ENCODE measurements at regions not wholly inside any gene's neighbourhood (a gene's known extent, or its start where the extent isn't known, plus 50 kb on each side); places are given as distances from the start of the nearest gene placed in this dataset.

DNA sequence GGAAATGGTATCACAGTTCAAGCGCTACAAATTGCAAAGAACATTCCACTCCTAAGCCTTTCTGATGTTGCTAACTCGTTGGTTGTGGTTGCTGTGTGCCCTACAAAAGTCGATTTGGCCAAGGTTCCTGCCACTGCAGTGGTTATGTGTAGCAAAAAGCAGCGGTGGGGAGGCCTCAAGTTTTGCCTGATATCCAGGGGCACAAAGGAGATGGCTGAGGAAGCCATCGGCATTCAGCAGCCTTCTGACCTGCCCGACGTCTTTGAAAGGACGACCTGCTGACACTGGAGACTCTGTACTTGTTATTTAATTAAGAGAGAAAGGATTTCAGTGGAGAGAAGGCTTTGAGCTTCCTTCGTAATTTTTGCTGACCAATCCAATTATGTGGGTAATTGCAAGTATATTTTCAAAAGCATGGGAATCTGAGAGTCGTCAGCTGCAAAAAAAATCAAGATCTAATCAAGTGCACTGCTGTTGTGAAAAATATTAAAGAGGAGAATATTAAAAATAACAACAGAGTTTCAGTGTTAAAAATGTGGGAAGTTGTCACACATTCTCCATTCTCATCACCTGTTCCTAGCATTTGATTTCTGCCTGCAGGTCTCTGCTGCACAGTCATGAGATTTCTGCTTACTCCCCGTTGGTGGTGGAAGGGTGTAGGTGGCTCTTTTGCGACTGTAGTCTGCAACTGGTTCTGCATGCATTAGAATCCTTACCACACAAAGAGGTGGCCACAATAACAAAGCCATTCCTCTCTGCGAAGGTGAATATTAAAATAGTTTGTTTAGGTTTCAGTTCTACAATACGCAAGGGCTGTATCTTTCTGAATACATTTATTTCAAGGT is 319.2 kb downstream of the IRX2 start:
- TF ChIP-seq, protein P1, sequence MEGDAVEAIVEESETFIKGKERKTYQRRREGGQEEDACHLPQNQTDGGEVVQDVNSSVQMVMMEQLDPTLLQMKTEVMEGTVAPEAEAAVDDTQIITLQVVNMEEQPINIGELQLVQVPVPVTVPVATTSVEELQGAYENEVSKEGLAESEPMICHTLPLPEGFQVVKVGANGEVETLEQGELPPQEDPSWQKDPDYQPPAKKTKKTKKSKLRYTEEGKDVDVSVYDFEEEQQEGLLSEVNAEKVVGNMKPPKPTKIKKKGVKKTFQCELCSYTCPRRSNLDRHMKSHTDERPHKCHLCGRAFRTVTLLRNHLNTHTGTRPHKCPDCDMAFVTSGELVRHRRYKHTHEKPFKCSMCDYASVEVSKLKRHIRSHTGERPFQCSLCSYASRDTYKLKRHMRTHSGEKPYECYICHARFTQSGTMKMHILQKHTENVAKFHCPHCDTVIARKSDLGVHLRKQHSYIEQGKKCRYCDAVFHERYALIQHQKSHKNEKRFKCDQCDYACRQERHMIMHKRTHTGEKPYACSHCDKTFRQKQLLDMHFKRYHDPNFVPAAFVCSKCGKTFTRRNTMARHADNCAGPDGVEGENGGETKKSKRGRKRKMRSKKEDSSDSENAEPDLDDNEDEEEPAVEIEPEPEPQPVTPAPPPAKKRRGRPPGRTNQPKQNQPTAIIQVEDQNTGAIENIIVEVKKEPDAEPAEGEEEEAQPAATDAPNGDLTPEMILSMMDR (conservative IDR thresholded peaks at IDR 0.05; ENCODE audit: low read depth in 2 of 2) = no peak
- TF ChIP-seq EZH2phosphoT487 (IDR thresholded peaks at IDR 0.05; ENCODE audit: unreplicated experiment) (no peak), POLR2AphosphoS5 (IDR thresholded peaks at IDR 0.05; ENCODE audit: low read depth) (no peak), EZH2 (IDR thresholded peaks at IDR 0.05; ENCODE audit: low read depth, unreplicated experiment) (no peak), CREB1 (CRISPR knock-in tag; IDR thresholded peaks at IDR 0.05; ENCODE audit: low read depth) (no peak), JUNB (IDR thresholded peaks at IDR 0.05; ENCODE audit: unreplicated experiment) (no peak), ZNF331 (CRISPR knock-in tag; IDR thresholded peaks at IDR 0.05; ENCODE audit: low read depth) (no peak), STAT1 (IDR thresholded peaks at IDR 0.05; ENCODE audit: unreplicated experiment) (no peak)
- TF ChIP-seq, protein P2, sequence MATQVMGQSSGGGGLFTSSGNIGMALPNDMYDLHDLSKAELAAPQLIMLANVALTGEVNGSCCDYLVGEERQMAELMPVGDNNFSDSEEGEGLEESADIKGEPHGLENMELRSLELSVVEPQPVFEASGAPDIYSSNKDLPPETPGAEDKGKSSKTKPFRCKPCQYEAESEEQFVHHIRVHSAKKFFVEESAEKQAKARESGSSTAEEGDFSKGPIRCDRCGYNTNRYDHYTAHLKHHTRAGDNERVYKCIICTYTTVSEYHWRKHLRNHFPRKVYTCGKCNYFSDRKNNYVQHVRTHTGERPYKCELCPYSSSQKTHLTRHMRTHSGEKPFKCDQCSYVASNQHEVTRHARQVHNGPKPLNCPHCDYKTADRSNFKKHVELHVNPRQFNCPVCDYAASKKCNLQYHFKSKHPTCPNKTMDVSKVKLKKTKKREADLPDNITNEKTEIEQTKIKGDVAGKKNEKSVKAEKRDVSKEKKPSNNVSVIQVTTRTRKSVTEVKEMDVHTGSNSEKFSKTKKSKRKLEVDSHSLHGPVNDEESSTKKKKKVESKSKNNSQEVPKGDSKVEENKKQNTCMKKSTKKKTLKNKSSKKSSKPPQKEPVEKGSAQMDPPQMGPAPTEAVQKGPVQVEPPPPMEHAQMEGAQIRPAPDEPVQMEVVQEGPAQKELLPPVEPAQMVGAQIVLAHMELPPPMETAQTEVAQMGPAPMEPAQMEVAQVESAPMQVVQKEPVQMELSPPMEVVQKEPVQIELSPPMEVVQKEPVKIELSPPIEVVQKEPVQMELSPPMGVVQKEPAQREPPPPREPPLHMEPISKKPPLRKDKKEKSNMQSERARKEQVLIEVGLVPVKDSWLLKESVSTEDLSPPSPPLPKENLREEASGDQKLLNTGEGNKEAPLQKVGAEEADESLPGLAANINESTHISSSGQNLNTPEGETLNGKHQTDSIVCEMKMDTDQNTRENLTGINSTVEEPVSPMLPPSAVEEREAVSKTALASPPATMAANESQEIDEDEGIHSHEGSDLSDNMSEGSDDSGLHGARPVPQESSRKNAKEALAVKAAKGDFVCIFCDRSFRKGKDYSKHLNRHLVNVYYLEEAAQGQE (IDR thresholded peaks at IDR 0.05; ENCODE audit: unreplicated experiment) = no peak
- TF ChIP-seq, protein P3, sequence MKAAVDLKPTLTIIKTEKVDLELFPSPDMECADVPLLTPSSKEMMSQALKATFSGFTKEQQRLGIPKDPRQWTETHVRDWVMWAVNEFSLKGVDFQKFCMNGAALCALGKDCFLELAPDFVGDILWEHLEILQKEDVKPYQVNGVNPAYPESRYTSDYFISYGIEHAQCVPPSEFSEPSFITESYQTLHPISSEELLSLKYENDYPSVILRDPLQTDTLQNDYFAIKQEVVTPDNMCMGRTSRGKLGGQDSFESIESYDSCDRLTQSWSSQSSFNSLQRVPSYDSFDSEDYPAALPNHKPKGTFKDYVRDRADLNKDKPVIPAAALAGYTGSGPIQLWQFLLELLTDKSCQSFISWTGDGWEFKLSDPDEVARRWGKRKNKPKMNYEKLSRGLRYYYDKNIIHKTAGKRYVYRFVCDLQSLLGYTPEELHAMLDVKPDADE (IDR thresholded peaks at IDR 0.05) = no peak
- TF ChIP-seq, protein P4, sequence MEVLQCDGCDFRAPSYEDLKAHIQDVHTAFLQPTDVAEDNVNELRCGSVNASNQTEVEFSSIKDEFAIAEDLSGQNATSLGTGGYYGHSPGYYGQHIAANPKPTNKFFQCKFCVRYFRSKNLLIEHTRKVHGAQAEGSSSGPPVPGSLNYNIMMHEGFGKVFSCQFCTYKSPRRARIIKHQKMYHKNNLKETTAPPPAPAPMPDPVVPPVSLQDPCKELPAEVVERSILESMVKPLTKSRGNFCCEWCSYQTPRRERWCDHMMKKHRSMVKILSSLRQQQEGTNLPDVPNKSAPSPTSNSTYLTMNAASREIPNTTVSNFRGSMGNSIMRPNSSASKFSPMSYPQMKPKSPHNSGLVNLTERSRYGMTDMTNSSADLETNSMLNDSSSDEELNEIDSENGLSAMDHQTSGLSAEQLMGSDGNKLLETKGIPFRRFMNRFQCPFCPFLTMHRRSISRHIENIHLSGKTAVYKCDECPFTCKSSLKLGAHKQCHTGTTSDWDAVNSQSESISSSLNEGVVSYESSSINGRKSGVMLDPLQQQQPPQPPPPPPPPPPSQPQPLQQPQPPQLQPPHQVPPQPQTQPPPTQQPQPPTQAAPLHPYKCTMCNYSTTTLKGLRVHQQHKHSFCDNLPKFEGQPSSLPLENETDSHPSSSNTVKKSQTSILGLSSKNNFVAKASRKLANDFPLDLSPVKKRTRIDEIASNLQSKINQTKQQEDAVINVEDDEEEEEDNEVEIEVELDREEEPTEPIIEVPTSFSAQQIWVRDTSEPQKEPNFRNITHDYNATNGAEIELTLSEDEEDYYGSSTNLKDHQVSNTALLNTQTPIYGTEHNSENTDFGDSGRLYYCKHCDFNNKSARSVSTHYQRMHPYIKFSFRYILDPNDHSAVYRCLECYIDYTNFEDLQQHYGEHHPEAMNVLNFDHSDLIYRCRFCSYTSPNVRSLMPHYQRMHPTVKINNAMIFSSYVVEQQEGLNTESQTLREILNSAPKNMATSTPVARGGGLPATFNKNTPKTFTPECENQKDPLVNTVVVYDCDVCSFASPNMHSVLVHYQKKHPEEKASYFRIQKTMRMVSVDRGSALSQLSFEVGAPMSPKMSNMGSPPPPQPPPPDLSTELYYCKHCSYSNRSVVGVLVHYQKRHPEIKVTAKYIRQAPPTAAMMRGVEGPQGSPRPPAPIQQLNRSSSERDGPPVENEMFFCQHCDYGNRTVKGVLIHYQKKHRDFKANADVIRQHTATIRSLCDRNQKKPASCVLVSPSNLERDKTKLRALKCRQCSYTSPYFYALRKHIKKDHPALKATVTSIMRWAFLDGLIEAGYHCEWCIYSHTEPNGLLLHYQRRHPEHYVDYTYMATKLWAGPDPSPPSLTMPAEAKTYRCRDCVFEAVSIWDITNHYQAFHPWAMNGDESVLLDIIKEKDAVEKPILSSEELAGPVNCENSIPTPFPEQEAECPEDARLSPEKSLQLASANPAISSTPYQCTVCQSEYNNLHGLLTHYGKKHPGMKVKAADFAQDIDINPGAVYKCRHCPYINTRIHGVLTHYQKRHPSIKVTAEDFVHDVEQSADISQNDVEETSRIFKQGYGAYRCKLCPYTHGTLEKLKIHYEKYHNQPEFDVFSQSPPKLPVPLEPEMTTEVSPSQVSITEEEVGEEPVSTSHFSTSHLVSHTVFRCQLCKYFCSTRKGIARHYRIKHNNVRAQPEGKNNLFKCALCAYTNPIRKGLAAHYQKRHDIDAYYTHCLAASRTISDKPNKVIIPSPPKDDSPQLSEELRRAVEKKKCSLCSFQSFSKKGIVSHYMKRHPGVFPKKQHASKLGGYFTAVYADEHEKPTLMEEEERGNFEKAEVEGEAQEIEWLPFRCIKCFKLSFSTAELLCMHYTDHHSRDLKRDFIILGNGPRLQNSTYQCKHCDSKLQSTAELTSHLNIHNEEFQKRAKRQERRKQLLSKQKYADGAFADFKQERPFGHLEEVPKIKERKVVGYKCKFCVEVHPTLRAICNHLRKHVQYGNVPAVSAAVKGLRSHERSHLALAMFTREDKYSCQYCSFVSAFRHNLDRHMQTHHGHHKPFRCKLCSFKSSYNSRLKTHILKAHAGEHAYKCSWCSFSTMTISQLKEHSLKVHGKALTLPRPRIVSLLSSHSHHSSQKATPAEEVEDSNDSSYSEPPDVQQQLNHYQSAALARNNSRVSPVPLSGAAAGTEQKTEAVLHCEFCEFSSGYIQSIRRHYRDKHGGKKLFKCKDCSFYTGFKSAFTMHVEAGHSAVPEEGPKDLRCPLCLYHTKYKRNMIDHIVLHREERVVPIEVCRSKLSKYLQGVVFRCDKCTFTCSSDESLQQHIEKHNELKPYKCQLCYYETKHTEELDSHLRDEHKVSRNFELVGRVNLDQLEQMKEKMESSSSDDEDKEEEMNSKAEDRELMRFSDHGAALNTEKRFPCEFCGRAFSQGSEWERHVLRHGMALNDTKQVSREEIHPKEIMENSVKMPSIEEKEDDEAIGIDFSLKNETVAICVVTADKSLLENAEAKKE (CRISPR knock-in tag; IDR thresholded peaks at IDR 0.05) = no peak

Measured in GM23338 (cell line).